RWPE2 (cell line): ENCODE measurements at regions not wholly inside any gene's neighbourhood (a gene's known extent, or its start where the extent isn't known, plus 50 kb on each side); places are given as distances from the start of the nearest gene placed in this dataset.

Source experiments
- ATAC-seq: fragments of 200-7000 bp; cut with Tn5 transposase; 3 replicates; pipeline ENCODE4 v1.9.1; 2021; ENCODE audit warnings: low read depth
- DNase-seq: peaks from one replicate; pipeline ENCODE4 v3.0.0-alpha.2; 2020; ENCODE audit warnings: low spot score
- H3K27ac ChIP-seq: fragments of 450-650 bp; 2 replicates; pipeline ENCODE4 v1.5.1; 2017; ENCODE audit warnings: mild to moderate bottlenecking; ENCODE audit not compliant: poor library complexity, severe bottlenecking
- H3K27me3 ChIP-seq: fragments of 250-450 bp; sonication (Bioruptor Pico); 2 replicates; pipeline ENCODE4 v1.5.1; 2021; ENCODE audit warnings: mild to moderate bottlenecking, moderate library complexity; ENCODE audit not compliant: insufficient read depth, poor library complexity, severe bottlenecking
- H3K36me3 ChIP-seq: fragments of 250-450 bp; sonication (Bioruptor Pico); 2 replicates; pipeline ENCODE4 v1.5.1; 2020; ENCODE audit warnings: low read depth, mild to moderate bottlenecking, moderate library complexity
- H3K4me1 ChIP-seq: fragments of 250-450 bp; sonication (Bioruptor Pico); 2 replicates; pipeline ENCODE4 v1.5.1; 2021; ENCODE audit warnings: mild to moderate bottlenecking, moderate library complexity; ENCODE audit not compliant: insufficient read depth, poor library complexity, severe bottlenecking
- H3K4me3 ChIP-seq: fragments of 250-450 bp; sonication (Bioruptor Pico); 2 replicates; pipeline ENCODE4 v1.5.1; 2021; ENCODE audit warnings: mild to moderate bottlenecking, moderate library complexity; ENCODE audit not compliant: severe bottlenecking
- H3K9me3 ChIP-seq: fragments of 250-450 bp; sonication (Bioruptor Pico); 2 replicates; pipeline ENCODE4 v1.5.1; 2021; ENCODE audit warnings: mild to moderate bottlenecking, moderate library complexity; ENCODE audit not compliant: severe bottlenecking
- TF ChIP-seq, protein P1 (sequence below): fragments of 450-650 bp; IDR thresholded peaks from one replicate; pipeline ENCODE4 v1.5.1; 2017; ENCODE audit warnings: mild to moderate bottlenecking, moderate library complexity; ENCODE audit not compliant: poor library complexity, severe bottlenecking

DNA sequence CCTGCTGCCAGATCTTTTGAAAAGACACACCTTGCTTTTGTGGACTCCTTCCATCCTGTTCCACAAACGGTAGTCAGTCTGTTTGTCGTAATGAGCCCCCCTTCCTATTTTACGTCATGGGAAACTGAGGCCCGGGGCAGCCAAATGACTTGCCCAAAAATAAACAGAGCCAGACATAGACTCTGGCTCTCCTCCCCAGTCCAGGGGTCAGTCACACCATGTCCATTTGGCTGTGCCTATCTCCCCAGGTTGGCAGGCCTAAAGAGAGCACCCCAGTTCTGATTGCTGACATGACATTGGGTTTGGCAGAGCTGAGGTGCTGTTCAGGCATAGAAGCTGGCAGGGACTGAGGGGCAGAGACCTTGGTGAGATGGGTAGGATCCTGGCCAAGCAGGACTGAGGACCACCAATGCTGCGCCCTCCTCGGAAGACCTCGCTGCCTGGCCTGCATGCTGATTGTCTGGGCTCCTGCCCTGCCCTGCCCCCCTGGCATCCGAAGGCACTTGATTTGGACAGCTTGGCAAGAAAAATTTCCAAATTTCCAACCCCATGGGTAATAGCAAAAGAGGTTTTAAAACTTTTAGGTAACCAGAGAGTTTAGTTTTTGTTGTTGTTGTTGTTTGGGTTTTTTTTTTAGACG is 335.4 kb downstream of the DYSF start:
- DNase-seq (no peak), ATAC-seq (no peak)
- TF ChIP-seq, protein P1, sequence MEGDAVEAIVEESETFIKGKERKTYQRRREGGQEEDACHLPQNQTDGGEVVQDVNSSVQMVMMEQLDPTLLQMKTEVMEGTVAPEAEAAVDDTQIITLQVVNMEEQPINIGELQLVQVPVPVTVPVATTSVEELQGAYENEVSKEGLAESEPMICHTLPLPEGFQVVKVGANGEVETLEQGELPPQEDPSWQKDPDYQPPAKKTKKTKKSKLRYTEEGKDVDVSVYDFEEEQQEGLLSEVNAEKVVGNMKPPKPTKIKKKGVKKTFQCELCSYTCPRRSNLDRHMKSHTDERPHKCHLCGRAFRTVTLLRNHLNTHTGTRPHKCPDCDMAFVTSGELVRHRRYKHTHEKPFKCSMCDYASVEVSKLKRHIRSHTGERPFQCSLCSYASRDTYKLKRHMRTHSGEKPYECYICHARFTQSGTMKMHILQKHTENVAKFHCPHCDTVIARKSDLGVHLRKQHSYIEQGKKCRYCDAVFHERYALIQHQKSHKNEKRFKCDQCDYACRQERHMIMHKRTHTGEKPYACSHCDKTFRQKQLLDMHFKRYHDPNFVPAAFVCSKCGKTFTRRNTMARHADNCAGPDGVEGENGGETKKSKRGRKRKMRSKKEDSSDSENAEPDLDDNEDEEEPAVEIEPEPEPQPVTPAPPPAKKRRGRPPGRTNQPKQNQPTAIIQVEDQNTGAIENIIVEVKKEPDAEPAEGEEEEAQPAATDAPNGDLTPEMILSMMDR: no peak
- H3K4me1 ChIP-seq: peaks cover 8% of the 10 kb centered on the region
- H3K27ac ChIP-seq: no peak overlapping the region
- no peak overlapping the region for H3K4me3 ChIP-seq
- no peaks in the 10 kb centered on the region for H3K36me3 ChIP-seq
- H3K9me3 ChIP-seq: no peaks in the 10 kb centered on the region
- no peaks in the 10 kb centered on the region for H3K27me3 ChIP-seq

DNA sequence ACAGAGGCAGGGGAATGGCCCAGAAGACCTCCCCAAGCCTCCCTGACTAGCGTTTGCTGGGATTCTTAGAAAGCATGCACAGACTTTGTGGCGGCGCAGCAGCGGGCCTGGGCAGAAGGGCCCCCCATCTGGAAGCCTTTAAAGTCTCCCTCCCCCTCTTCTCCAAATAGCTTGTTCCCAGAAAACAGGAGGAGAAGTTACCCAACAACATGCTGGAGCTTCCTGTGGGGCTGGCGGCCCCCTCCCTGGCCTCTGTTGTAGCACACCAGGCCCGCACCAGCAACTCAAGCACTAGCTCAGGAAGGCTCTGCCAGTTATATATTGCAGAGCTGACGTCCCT is 334.8 kb downstream of the DYSF start:
- H3K27me3 ChIP-seq: no peaks in the 10 kb centered on the region
- DNase-seq: no peak
- no peak overlapping the region for H3K27ac ChIP-seq

DNA sequence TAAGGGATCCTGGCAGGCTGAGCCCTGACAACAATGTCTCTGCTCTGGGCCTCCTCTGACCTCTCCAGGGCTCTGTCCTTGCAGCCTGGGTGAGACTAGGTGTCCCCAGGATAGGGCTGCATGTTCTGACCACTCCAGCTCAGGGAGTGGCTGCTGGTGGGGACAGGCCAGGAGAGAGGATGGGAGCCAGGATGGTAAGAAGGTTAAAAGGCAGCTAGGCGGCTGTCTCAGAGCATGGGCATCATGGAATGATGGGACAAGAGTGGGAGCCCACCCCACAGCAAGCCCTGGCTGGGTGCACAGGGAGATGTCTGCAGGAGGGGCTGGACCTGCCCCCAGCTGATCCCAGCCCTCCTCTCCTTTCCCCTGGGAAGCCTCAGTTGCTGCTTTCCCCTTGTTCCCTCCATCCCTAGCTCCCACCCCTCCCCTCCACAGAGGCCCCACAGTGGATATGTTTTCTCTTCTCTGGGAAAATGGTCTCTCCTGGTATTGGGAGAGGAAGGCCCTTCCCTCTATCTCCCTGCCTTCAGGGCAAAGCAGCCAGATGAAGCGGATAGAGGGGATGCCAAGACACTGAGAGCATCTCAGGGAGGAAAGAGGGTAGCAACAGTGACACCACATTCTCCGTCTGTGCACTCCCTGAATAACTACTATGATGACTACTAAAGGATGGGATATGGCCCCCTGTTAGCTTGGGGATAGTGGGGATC is 334.3 kb downstream of the DYSF start:
- Histone ChIP-seq H3K4me3 (no peak overlapping the region), H3K27me3 (no peaks in the 10 kb centered on the region), H3K27ac (no peak overlapping the region), H3K9me3 (no peaks in the 10 kb centered on the region), H3K36me3 (no peaks in the 10 kb centered on the region), H3K4me1 (peaks cover 8% of the 10 kb centered on the region)
- TF ChIP-seq, protein P1: no peak
- ATAC-seq: no peak
- no peak for DNase-seq

More for the DNA sequence above, 334.8 kb downstream of the DYSF start:
- no peak for ATAC-seq
- no peaks in the 10 kb centered on the region for H3K36me3 ChIP-seq
- H3K9me3 ChIP-seq: no peaks in the 10 kb centered on the region
- no peak overlapping the region for H3K4me3 ChIP-seq
- H3K4me1 ChIP-seq: peaks cover 8% of the 10 kb centered on the region
- TF ChIP-seq, protein P1: no peak

DNA sequence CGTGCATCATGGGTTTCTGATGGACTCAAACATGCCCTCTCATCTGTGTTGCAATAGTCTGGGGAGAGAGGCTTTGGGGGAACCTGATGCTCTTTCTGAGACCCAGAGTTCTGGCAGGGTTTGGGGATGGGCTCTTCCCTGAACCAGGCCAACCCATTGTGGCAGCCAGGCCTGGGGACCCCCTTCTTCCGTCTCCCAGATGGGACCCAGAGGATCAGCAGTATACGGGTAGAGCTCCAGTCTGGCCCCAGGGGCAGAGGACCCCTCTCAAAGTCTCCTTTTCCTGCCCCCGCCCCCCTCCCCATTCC is 333.7 kb downstream of the DYSF start:
- no peaks in the 10 kb centered on the region for H3K9me3 ChIP-seq
- no peaks in the 10 kb centered on the region for H3K27me3 ChIP-seq
- peaks cover 8% of the 10 kb centered on the region for H3K4me1 ChIP-seq
- H3K36me3 ChIP-seq: no peaks in the 10 kb centered on the region
- no peak overlapping the region for H3K4me3 ChIP-seq
- ATAC-seq (no peak), DNase-seq (no peak)
- no peak overlapping the region for H3K27ac ChIP-seq
- TF ChIP-seq, protein P1: no peak

DNA sequence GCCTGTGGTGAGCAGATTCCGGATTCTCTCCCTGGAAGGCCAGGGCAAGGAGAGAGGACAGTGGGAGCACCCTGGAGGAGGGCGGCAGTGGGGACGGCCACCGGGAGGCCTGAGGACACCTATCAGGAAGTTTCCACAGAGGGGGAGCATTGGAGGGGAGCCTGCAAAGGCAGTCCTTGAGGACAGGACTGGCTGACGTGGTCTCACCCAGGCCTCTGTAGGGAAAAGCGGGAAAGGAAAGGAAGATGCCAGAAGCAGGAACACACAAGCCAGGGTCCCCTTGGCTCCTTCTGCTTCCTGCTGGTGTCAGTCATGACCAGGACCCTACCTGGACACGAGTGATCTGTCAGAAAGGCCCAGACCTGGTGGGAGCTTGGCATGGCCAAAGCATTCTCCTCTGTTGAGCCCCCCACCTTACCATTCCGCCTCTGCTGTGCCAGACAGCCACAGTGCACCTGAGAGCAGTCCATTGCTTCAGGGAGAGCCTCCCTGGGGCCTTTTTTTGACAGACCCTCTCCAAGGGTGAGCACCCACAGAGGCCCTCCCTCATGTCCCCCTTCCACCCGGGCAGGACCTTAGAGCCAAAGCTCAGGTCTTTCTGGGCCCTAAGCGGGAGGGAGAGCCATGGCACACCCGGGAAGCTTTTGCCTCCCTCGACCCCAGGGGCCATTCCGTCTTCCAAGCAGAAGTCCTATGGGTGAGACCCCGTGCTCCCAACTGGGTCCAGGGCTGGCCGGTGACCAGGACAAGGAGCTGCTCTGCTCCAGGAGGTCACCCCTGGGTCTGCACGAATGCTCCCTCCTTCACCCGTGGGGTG is 333.1 kb downstream of the DYSF start:
- no peaks in the 10 kb centered on the region for H3K27me3 ChIP-seq
- H3K27ac ChIP-seq: no peak overlapping the region
- TF ChIP-seq, protein P1: no peak
- ATAC-seq (no peak), DNase-seq (no peak)
- H3K4me1 ChIP-seq: peaks cover 8% of the 10 kb centered on the region
- H3K9me3 ChIP-seq: no peaks in the 10 kb centered on the region
- no peak overlapping the region for H3K4me3 ChIP-seq
- H3K36me3 ChIP-seq: no peaks in the 10 kb centered on the region
